22Rv1 (cell line): ENCODE measurements at regions not wholly inside any gene's neighbourhood (a gene's known extent, or its start where the extent isn't known, plus 50 kb on each side); places are given as distances from the start of the nearest gene placed in this dataset.
"Not testable (repeated sequence)": the region's sequence is repeated elsewhere in the genome, so short reads cannot be mapped to it uniquely, and the experiment has no call there.

ENCODE experiments used
- H3K27ac ChIP-seq: fragments of 450-650 bp; 2 replicates; pipeline ENCODE4 v1.5.1; 2017
- ZFX ChIP-seq: fragments of 450-650 bp; IDR thresholded peaks from 2 replicates; pipeline ENCODE4 v1.6.1; 2017; ENCODE audit warnings: antibody characterized with exemption, borderline replicate concordance
- TF ChIP-seq, protein P1 (sequence below): fragments of 450-650 bp; IDR thresholded peaks from 2 replicates; pipeline ENCODE4 v1.5.1; 2017; ENCODE audit warnings: mild to moderate bottlenecking

DNA sequence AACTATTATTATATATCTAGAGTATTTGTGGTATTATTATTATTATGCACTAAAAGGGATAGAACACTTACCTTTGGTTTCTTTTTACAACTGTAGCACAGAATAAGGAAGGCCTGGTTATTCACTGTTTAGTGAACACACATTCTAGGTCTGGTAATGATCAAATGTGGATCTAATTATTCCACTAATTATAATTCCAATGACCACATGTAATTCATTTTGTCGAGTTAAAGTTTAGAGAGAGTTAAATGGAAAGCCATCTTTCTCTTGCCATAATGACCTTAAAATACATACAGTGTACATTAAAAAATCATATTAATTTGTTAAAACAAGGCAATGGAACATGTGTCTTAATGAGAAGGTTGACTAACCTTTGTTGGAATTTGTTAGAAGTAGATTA lies 147.8 kb downstream of the SEM1 start:
- TF ChIP-seq, protein P1, sequence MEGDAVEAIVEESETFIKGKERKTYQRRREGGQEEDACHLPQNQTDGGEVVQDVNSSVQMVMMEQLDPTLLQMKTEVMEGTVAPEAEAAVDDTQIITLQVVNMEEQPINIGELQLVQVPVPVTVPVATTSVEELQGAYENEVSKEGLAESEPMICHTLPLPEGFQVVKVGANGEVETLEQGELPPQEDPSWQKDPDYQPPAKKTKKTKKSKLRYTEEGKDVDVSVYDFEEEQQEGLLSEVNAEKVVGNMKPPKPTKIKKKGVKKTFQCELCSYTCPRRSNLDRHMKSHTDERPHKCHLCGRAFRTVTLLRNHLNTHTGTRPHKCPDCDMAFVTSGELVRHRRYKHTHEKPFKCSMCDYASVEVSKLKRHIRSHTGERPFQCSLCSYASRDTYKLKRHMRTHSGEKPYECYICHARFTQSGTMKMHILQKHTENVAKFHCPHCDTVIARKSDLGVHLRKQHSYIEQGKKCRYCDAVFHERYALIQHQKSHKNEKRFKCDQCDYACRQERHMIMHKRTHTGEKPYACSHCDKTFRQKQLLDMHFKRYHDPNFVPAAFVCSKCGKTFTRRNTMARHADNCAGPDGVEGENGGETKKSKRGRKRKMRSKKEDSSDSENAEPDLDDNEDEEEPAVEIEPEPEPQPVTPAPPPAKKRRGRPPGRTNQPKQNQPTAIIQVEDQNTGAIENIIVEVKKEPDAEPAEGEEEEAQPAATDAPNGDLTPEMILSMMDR = no peak
- TF ChIP-seq ZFX = no peak
- no peak overlapping the region for H3K27ac ChIP-seq

DNA sequence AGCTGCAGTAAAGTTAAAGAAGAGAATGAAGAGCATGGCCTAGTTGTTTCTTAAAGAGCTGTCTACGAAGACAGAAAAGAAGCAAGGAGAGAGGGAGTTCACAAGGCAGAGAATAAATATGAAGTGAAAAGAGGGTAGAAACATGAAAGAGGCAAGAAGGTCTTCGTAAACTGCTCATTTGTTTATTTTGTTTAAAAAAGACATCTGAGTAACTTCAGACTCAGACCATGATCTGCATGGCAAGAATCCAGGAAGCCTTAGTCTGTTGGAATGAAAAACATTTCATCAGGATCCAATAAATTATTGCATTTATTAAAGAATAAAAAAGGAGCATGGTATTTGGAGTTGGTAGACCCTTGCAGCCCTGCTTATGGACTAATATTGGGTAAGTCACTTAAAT lies 151.1 kb downstream of the SEM1 start:
- H3K27ac ChIP-seq = no peak overlapping the region
- TF ChIP-seq, protein P1 = no peak
- TF ChIP-seq ZFX = no peak

DNA sequence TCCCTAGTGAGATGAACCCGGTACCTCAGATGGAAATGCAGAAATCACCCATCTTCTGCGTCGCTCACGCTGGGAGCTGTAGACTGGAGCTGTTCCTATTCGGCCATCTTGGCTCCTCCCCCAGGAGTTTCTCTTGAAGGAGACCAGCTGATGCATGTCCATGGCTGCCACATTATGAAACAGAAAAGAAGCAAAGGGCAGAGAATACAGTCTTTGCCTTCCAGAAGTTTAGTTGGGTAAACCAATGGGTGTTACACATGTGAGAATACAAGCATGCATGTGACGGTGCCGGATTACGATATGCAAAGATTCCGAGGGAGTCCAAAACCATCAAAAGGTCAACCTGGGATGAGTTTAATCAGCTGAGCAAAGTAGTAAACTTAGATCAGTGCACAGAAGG lies 151.6 kb downstream of the SEM1 start:
- H3K27ac ChIP-seq = no peak overlapping the region
- TF ChIP-seq, protein P1 = no peak
- no peak for TF ChIP-seq ZFX

DNA sequence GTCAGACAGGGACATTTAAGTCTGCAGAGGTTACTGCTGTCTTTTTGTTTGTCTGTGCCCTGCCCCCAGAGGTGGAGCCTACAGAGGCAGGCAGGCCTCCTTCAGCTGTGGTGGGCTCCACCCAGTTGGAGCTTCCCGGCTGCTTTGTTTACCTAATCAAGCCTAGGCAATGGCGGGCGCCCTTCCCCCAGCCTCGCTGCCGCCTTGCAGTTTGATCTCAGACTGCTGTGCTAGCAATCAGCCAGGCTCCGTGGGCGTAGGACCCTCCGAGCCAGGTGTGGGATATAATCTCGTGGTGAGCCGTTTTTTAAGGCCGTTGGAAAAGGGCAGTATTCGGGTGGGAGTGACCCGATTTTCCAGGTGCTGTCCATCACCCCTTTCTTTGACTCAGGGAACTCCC lies 152.0 kb downstream of the SEM1 start:
- H3K27ac ChIP-seq = not testable (repeated sequence)

DNA sequence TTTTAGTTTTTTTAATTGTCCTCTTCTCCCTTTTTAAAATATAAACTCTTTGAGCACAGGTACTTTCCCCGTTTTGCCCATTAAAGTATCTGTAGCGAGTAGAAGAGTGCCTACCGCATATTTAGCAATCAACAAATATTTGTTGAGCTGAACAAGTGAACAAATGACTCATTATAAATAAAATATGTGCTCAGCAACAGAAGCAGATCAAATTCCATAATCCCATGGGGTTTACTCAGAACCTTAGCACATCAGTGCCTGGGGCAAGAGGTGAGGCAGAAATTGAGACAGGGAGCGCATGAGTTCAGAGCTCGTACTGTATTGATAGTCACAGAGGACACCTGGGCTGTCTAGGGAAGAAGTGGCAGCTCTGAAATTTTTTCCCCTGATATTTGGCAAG lies 161.0 kb downstream of the SEM1 start:
- H3K27ac ChIP-seq = peak overlapping the region; percentile 60
- TF ChIP-seq, protein P1 = no peak
- no peak for TF ChIP-seq ZFX

DNA sequence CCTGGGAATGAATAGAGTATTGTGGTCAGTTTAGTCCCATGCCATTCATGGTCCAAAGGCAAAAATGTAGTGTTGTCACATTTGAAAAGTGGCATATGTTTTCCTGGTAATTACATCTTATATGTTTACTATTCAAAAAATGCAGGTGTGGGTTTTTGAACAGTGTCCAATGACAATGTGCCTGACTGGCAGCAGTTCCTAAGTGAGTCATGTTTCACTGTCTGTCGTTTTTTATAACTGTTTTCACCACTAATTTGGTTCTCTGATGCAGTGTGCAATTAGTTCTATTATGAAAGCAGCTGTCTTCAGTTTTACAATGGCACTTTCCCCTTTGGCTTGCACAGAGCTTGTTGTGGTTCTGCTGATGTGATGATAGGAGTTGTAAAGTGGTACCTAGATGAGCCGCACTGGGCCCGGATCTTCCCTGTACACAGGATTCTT lies 162.3 kb downstream of the SEM1 start:
- no peak for TF ChIP-seq ZFX
- TF ChIP-seq, protein P1 = no peak

DNA sequence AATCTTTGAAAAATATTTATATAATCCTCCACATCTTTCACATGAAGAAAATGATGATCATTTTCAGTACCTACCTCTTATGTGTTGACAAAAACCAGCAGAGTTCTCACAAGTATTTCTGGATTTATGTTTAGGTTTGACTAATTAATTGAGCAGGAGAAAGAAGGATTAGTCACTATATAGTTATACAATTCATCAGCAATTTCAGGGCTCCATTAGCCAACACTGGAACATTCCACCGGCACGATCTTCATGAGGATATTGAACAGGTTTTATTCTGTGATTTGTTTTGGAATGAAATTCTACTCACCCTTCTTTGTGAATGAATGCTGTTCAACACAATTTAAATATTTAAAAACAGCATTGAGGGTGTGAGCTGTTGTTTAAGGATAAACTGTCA lies 163.2 kb downstream of the SEM1 start:
- H3K27ac ChIP-seq = no peak overlapping the region
- TF ChIP-seq ZFX = no peak
- TF ChIP-seq, protein P1 = no peak

More for the DNA sequence above, 162.3 kb downstream of the SEM1 start:
- H3K27ac ChIP-seq = no peak overlapping the region

DNA sequence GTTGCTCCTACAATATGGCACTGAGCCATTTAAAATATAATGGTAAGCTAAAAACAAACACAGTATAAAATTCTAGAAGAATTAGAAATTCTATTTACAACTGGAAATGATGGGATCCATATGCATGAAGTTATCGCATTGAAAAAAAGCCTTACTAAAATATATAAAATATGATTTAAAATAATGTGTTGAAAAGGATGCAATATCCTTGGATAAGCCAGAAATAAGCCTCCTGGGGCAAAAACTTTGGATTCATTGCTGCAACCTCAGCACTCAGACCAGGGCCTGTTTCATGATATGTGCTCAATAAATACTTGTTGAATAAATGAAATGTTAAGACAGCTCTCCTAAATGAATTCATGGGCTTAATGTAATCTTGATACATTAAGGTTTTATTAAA lies 170.2 kb downstream of the SEM1 start:
- TF ChIP-seq ZFX = no peak
- TF ChIP-seq, protein P1 = no peak

More for the DNA sequence above, 170.2 kb downstream of the SEM1 start:
- H3K27ac ChIP-seq = no peak overlapping the region
